ENCODE measurements at regions not wholly inside any gene's neighbourhood (a gene's known extent, or its start where the extent isn't known, plus 50 kb on each side); places are given as distances from the start of the nearest gene placed in this dataset.

DNA sequence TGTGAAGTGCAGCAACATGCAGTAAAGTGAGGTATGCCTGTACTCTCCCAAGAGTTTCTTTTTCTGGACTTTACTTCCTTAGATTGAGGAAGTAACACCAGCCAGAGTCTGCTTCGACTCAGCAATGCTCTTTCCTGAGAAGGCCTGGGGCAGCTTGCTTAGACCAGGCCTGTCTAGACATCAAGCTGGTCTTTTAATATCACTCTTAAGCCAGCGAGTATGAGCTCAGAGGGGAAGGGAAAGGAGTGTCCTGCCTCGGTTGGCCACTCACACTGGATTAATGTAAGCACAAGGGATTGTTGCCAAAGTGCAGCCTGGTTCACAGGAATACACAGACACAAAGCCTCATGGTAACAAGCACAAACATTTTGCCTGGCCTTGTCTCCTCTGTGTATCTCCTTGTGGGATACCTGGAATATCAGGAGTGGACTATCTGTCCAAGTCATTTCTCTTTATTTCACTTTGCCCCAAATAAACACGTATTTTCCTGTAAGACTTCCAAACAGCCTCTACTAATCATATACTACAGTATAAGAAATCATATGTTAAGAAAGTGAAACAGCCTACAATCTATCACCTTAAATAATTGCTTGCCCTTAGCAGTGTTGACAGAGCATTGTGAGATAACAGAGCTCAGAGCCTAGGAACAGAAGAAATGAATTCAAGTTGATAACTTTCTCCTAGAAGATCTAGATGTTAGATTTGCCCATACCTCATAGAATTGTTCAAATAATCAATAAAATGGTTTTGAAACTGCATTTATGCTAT lies 121.2 kb upstream of the DAAM1 start:
- peak in 1 of 2 donors; percentile 3 for DNase-seq

GRCh38 chr14:59069163-59069854 lies 119.2 kb upstream of the DAAM1 start:
- no peak for DNase-seq

DNA sequence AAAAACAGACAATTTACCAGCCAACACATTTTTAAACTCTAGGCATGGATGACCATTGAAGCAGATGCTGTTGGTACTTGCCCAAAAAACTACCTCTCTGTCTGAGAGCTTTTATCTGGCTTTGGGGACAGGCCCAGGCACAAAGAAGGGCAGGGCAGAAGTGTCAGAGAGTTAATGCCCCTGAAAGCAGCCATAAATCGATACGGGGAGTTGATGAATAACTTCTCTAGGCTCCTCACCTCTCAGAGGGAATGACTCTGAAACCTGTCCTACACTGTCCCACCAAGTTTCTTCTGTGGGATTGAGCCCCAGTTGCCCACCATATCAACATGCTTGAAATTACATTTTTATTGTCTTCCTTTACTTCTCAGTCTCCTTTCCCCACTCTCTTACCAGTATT lies 113.0 kb upstream of the DAAM1 start:
- no peak for DNase-seq

DNA sequence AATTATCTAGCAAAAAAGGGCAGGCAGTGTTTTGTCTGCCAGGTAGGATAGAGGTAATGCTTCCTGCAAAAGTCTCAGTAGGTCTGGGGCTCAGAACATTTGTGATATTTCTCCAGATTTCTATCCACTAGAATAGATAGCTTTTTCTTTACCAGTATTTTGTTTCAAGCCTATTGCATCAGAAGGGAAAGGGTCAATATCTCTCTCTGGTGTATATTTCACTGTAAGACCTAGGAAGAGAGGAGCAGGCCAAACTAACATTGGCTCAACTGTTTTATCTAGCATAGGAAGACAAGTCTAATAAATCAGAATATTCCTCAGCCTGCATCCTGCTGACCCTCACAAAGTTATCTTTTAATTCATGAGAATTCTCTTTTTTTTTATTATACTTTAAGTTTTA lies 106.7 kb upstream of the DAAM1 start:
- no peak for DNase-seq

DNA sequence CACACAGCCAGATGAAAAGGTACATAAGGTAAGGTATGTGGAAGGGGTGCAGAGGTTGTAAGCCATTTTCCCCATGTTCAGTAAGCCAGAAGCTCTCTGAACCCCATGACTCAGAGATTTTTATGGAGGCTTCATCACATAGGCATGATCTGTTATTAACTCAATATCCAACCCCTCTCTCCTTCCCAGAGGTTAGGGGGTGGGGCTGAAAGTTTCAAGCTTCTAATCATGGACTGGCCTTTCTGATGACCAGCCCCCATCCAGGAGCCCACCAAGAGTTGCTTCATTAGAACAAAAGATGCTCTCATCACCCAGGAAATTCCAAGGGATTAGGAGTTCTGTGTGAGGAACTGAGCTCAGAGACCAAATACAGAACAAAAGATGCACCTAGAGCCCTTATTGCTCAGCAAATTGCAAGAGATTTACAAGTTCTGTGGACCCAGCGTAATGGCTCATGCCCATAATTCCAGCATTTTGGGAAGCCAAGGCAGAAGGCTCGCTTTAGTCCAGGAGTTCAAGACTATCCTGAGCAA lies 103.2 kb upstream of the DAAM1 start:
- DNase-seq = no peak

- no peak for DNase-seq
These were observed 102.1 kb upstream of the DAAM1 start for GRCh38 chr14:59086241-59086882.

GRCh38 chr14:59087240-59087639 lies 101.2 kb upstream of the DAAM1 start:
- DNase-seq = no peak

- no peak for DNase-seq
These were observed 100.8 kb upstream of the DAAM1 start for GRCh38 chr14:59087711-59088110.

DNA sequence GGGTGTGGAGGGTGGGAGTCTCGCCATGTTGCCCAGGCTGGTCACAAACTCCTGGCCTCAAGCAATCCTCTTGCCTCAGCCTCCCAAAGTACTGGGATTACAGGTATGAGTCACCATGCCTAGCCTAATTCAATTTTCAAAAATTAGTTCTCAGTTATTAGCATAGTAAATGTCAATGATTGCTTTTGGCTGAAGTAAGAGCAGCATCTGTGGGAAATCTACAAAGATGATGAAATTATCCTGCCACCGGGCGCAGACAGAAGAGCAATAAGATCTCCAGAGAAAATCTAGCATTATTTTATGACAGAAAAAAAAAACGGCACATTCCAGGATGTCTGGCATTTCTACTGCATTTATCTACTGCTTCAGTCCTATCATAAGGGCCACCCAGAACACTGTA lies 97.9 kb upstream of the DAAM1 start:
- no peak for DNase-seq

GRCh38 chr14:59091404-59091803 lies 97.1 kb upstream of the DAAM1 start:
- DNase-seq = no peak

- no peak for DNase-seq
These were observed 96.5 kb upstream of the DAAM1 start for GRCh38 chr14:59091976-59092375.

DNA sequence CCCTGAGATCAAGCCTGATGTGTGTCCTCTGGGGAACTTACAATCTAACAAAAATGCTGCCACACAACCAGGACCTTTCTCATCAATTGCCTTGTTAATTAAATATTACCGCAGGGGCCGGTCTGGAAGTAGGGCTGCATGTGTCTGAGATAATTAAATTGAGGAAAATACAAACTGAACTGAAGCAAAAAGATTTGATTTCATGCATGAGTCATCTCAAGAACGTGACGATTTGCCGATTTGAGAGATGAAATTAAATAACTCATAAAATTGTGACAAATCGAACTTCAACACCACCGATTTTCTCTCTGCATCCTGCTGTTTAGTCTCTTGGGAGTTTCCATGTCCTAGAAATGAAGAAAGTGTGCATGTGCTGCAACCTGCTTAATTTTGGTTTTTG lies 94.6 kb upstream of the DAAM1 start:
- DNase-seq = no peak

DNA sequence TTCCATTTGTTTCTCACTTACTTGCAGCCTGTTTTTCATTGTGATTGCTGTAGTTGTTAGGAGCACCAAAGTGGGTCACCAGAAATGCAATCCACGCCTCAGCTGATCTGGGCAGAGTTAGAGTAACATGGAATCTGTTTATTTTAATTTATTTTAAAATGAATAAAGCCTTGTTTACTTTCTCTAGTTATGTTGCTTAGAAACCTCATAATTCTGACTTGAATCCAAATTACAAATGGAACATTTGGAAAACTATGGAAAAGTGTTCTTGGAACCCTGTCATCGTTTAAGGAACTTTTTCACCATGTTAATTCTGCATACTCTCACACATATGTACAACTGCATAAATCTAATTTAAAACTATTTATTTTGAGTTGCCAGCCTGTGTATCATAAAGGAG lies 92.2 kb upstream of the DAAM1 start:
- no peak for DNase-seq

GRCh38 chr14:59097681-59098080 lies 90.8 kb upstream of the DAAM1 start:
- no peak for DNase-seq

- DNase-seq = no peak
These were observed 90.1 kb upstream of the DAAM1 start for GRCh38 chr14:59098377-59098776.

DNA sequence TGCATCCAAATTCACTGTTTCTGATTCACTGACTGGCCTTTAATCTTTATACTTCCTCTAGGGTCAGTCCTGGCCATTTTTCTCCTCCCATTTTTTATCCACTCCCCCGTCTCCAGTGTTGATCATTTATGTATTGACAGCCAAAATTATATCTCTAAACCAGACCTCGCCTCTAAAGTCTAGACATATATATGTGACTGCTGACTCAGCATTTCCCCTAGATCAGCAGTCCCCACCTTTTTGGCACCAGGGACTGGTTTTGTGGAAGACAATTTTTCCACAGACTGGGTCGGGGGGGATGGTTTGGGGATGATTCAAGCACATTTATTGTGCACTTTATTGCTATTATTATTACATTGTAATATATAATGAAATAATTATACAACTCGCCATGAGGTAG lies 88.3 kb upstream of the DAAM1 start:
- DNase-seq = no peak

GRCh38 chr14:59101476-59101875 lies 87.0 kb upstream of the DAAM1 start:
- DNase-seq = no peak

DNA sequence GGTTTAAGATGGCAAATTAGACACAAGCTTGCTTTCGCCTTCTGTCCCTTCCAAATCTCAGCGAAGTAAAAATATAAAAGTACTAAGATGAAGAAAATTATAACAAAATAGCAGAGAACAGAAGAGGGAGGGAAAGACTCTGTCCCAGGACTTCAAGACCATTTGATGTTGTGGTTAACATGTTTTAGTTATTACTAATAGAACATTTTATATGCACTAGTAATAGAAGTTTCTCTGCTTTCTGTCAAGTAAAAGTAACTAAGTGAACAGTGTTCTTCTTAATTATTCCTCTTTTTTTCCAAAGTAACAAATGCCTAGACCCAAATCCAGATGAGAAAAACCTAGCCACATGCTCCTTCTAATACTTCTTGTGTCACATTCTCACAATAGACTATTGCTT lies 85.1 kb upstream of the DAAM1 start:
- DNase-seq = no peak

GRCh38 chr14:59107819-59108218 lies 80.6 kb upstream of the DAAM1 start:
- no peak for DNase-seq

- no peak for DNase-seq
These were observed 71.5 kb upstream of the DAAM1 start for GRCh38 chr14:59116984-59117415.

DNA sequence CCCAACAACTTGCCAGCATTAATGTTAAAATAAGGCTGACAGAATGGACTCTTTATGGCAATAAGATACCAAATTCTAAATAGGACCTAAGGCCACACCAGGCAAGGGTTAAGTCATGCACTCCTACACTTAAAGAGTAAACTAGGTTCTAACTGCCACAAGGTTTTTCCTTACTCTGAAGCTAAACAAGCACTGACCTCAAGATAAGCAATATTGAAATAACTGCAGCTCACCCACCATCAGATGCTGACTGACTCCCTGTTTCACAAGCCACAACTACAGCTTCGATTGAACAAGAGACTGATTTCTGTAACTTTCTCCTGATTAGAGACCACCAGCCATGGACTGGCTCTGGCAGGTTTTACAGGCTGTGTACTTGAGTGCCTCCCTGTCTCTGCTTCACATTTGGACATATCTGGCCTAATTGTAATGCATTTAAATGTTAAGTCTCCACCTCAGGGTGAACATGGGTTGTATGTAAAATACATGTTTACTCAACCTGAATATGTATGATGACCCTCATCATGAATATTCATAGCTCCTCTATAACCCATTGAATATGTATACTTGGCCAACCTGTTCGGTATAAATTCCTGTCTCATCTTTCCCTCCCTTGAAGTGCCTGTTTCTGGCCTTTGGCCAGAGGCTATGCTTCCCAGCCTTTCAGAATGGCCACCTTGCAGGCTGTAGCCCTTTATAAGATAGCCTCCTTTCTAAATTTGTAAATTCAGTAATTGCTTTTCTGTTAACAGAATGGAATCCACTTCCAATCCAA lies 70.5 kb upstream of the DAAM1 start:
- no peak for DNase-seq

GRCh38 chr14:59120921-59121320 lies 67.5 kb upstream of the DAAM1 start:
- no peak for DNase-seq

DNA sequence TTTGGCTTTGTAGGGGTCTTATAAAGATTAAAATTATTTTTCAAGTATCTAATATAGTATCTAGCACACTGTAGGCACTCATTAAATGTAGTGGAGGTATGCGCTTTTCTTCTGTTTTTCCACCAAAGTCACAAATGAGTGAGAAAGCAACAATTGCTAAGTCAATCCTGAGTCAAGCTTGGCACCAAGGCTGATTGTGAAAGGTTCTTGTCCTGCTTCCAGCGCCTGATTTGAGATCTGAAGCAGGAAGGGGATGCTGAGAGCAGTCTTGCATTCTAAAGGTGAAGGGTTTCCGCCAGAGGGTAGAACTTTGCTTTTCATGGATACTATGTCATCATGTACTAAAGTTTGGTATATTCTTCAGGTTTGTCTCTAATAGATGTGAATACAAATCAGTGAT lies 64.9 kb upstream of the DAAM1 start:
- no peak for DNase-seq
